ENCODE measurements at regions not wholly inside any gene's neighbourhood (a gene's known extent, or its start where the extent isn't known, plus 50 kb on each side); places are given as distances from the start of the nearest gene placed in this dataset.

GRCh38 chrX:45632506-45632905 lies 431.8 kb upstream of the DIPK2B start:
- H3K4me3 ChIP-seq (ENCODE audit: low read depth, low read length): no peak overlapping the region
- TF ChIP-seq CTCF (IDR thresholded peaks at IDR 0.05; ENCODE audit: borderline replicate concordance, insufficient read depth, low read depth, low read length): no peak

- no peak overlapping the region for H3K4me3 ChIP-seq (ENCODE audit: low read depth, low read length)
- TF ChIP-seq CTCF (IDR thresholded peaks at IDR 0.05; ENCODE audit: borderline replicate concordance, insufficient read depth, low read depth, low read length): no peak
These were observed 429.4 kb upstream of the DIPK2B start for GRCh38 chrX:45630078-45630477.

GRCh38 chrX:45628041-45628440 lies 427.4 kb upstream of the DIPK2B start:
- TF ChIP-seq CTCF (IDR thresholded peaks at IDR 0.05; ENCODE audit: borderline replicate concordance, insufficient read depth, low read depth, low read length): no peak
- no peak overlapping the region for H3K4me3 ChIP-seq (ENCODE audit: low read depth, low read length)

- H3K4me3 ChIP-seq (ENCODE audit: low read depth, low read length): no peak overlapping the region
- TF ChIP-seq CTCF (IDR thresholded peaks at IDR 0.05; ENCODE audit: borderline replicate concordance, insufficient read depth, low read depth, low read length): no peak
These were observed 422.6 kb upstream of the DIPK2B start for GRCh38 chrX:45623266-45623665.

GRCh38 chrX:45622538-45622937 lies 421.9 kb upstream of the DIPK2B start:
- no peak overlapping the region for H3K4me3 ChIP-seq (ENCODE audit: low read depth, low read length)
- TF ChIP-seq CTCF (IDR thresholded peaks at IDR 0.05; ENCODE audit: borderline replicate concordance, insufficient read depth, low read depth, low read length): no peak

- H3K4me3 ChIP-seq (ENCODE audit: low read depth, low read length): no peak overlapping the region
- TF ChIP-seq CTCF (IDR thresholded peaks at IDR 0.05; ENCODE audit: borderline replicate concordance, insufficient read depth, low read depth, low read length): no peak
These were observed 421.4 kb upstream of the DIPK2B start for GRCh38 chrX:45622042-45622423.

GRCh38 chrX:45621376-45622041 lies 420.8 kb upstream of the DIPK2B start:
- no peak overlapping the region for H3K4me3 ChIP-seq (ENCODE audit: low read depth, low read length)
- TF ChIP-seq CTCF (IDR thresholded peaks at IDR 0.05; ENCODE audit: borderline replicate concordance, insufficient read depth, low read depth, low read length): no peak
